ENCODE measurements at regions not wholly inside any gene's neighbourhood (a gene's known extent, or its start where the extent isn't known, plus 50 kb on each side); places are given as distances from the start of the nearest gene placed in this dataset.
"Not testable (repeated sequence)": the region's sequence is repeated elsewhere in the genome, so short reads cannot be mapped to it uniquely, and the experiment has no call there.

DNA sequence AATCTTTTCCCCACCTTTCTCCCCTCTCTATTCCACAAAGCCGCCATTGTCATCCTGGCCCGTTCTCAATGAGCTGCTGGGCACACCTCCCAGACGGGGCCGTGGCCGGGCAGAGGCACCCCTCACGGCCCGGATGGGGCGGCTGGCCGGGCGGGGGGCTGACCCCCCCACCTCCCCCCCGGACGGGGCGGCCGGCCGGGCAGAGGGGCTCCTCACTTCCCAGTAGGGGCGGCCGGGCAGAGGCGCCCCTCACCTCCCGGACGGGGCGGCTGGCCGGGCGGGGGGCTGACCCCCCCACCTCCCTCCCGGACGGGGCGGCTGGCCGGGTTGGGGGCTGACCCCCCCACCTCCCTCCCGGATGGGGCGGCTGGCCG, 85.6 kb downstream of the OR2B2 start:
- DNase-seq (ENCODE audit: low read depth, low spot score) = not testable (repeated sequence)

- DNase-seq (ENCODE audit: low read depth, low spot score) = not testable (repeated sequence)
Observed at GRCh38 chr6:27825848-27826611, 86.2 kb downstream of the OR2B2 start.

DNA sequence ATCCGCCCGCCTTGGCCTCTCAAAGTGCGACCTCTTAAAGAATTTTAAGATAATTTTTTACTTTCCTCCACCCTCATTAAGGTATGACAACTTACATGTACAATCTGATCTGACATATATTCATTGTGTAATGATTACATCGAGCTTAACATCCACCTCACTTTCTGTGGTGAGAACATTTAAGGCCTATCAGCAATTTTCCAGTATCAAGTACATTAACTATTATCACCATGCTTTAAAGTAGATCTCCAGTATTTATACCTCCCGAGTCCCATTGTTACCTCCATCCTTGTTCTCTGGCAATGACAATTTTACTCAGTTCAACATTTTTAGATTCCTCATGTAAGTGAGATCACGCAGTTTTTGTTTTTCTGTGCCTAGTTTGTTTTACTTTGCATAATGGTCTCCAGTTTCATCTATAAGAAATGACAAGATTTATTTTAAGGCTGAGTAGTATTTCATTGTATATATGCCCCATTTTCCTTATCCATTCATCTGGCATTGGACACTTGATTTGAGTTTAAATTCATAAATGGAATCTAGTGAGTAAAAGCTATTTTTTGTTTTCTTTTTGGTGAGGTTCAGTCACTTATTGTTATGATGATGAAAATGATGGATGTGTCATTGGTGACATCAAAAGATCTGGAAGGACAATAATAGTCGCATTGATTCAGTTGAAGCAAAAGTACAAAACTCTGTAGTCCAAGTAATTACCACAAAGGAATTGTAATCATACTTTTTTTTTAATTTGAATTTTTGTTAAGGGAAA, 87.0 kb downstream of the OR2B2 start:
- DNase-seq (ENCODE audit: low read depth, low spot score) = no peak

- DNase-seq (ENCODE audit: low read depth, low spot score) = not testable (repeated sequence)
Observed at GRCh38 chr6:27824211-27825024, 87.8 kb downstream of the OR2B2 start.

- not testable (repeated sequence) for DNase-seq (ENCODE audit: low read depth, low spot score)
Observed at GRCh38 chr6:27823714-27824210, 88.4 kb downstream of the OR2B2 start.

GRCh38 chr6:27816906-27817305, 95.3 kb downstream of the OR2B2 start:
- no peak for DNase-seq (ENCODE audit: low read depth, low spot score)

DNA sequence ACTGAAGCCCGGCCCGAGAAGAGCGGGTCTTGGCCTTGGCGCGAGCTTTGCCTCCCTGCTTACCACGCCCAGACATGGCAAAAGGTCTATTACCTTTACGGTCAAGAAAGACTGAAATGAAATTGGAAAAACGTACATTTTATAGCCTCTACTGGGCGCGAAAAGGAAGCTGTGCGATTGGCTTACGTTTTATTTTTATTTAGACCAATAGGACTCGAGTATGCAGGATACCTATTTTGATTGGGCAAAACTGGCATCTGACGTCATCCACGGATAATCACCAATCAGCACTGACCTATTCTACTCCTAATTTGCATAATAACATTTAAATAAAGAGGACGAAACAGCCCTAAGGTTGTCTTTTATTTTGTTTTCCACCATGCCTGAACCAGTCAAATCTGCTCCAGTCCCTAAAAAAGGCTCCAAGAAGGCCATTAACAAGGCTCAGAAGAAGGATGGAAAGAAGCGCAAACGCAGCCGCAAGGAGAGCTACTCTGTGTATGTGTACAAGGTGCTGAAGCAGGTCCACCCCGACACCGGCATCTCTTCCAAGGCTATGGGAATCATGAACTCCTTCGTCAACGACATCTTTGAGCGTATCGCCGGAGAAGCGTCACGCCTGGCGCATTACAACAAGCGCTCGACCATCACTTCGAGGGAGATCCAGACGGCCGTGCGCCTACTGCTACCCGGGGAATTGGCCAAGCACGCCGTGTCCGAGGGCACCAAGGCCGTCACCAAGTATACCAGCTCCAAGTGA, 97.4 kb downstream of the OR2B2 start:
- DNase-seq (ENCODE audit: low read depth, low spot score) = peak; percentile 90

- DNase-seq (ENCODE audit: low read depth, low spot score) = not testable (repeated sequence)
Observed at GRCh38 chr6:27814415-27814664, 97.9 kb downstream of the OR2B2 start.

GRCh38 chr6:27812805-27813492, 99.2 kb downstream of the OR2B2 start:
- no peak for DNase-seq (ENCODE audit: low read depth, low spot score)

DNA sequence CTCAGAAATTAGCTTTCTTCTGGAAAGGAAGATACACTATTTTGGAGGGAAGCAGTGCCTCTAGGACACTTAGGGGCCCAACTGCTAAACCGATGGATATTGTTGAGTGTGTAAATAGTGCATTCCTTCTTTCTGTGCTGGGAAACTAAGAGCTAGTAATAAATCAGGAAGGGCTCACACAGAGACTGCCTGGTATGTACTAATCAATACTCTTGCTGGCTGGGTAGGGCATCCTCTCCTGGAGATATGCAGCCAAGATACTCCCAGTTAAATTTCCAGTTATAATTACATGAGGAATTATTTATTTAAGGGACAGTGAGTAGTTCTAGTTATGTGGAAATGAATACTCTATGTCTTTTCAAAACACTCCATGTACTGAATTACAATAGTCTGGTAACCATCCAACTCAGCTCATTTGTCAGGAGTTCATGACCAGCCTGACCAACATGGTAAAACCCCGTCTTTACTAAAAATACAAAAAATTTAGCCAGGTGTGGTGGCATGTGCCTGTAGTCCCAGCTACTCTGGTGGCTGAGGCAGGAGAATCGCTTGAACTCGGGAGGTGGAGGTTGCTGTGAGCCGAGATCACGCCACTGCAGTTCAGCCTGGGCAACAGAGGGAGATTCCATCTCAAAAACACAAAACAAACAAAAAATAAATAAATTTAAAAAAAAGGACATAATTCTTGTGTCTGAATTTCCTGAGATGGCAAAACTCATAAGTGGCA, 100.0 kb downstream of the OR2B2 start:
- no peak for DNase-seq (ENCODE audit: low read depth, low spot score)

- no peak for DNase-seq (ENCODE audit: low read depth, low spot score)
Observed at GRCh38 chr6:27811451-27811772, 100.8 kb downstream of the OR2B2 start.

GRCh38 chr6:27810768-27811450, 101.3 kb downstream of the OR2B2 start:
- no peak for DNase-seq (ENCODE audit: low read depth, low spot score)

DNA sequence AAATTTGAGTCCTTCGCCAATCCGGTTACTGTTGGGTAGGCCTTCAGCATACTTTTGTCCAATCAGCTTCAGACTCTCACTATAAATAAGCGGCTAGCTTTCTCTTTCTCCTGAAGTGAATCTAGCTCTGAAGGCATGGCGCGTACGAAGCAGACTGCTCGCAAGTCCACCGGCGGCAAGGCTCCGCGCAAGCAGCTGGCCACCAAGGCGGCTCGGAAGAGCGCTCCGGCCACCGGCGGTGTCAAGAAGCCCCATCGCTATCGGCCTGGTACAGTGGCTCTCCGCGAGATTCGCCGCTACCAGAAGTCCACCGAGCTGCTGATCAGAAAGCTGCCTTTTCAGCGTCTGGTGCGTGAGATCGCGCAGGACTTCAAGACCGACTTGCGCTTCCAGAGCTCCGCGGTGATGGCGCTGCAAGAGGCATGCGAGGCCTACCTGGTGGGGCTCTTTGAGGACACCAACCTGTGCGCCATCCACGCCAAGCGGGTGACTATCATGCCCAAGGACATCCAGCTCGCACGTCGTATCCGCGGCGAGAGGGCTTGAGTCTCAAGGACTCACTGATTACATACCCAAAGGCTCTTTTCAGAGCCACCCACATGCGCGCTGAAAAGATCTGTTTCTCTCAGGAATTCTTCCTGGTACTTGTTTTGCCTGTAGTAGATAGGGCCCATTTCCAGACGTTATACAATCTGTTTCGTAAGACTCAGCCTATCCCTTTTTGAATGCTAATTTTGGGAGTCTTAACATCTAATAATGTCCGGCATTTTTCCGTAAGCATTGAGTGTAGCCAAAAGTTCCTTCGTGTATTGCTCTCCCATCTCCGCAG, 102.0 kb downstream of the OR2B2 start:
- peak; percentile 88 for DNase-seq (ENCODE audit: low read depth, low spot score)

DNA sequence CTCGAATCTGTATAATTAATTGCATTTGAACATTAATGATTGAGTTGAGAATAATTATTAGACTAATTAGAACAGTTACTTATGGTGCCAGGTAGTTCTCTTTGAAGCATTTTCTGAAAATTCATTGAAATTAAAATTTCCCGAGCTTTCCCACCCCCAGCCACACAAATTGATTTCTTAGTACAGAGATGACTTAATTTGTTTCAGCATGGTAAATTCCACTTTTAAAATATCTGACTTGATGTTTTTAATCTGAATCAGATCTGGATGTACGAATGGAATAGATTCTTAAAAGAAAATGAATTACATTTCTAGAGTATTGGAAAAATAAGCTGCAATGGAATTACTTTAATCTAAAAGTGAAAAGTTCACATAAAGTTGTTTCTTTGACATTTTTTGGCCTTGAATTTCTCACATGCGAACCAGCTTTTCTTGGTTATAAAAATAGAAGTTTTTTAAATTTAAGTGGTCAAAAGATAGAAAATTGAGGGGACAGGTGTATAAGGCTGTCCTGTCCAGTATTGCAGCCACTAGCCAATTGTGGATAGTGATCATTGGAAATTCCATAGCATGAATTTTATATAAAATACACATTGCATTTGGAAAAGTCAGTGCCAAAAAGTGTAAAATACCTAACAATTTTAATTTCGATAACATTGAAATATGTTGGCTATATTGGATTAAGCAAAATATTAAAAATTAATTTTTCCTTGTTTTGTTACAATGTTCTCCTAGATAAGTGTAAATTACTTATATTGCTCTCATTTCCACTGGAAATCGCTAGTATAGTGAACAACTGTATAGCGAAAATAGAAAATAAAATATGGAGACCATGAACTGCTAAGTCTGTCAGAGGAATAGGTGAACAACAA, 102.9 kb downstream of the OR2B2 start:
- no peak for DNase-seq (ENCODE audit: low read depth, low spot score)

DNA sequence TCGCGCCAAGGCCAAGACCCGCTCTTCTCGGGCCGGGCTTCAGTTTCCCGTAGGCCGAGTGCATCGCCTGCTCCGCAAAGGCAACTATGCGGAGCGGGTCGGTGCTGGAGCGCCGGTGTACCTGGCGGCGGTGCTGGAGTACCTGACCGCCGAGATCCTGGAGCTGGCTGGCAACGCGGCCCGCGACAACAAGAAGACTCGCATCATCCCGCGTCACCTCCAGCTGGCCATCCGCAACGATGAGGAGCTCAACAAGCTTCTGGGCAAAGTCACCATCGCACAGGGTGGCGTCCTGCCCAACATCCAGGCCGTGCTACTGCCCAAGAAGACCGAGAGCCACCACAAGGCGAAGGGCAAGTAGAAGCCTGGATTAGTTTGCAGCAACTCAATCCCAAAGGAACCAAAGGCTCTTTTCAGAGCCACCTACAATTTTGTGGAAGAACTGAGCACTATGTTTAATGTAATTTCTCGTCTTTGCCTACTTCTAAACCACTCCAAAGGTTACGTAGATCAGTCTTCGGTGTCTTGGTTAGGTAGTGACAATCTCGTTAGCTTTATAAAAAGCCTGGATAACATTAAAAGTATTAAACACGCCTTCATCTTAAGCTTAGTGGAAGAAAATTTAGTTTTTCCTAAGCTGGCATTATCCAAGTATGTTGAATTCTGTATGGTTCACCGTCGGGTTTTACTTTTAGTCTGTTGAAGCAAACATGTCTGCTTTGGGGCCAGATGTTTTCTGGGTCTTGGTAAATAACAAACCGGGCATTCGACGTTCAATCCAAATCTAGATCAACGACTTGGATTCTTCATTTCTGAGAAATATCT, 103.7 kb downstream of the OR2B2 start:
- not testable (repeated sequence) for DNase-seq (ENCODE audit: low read depth, low spot score)

GRCh38 chr6:27807441-27808241, 104.6 kb downstream of the OR2B2 start:
- DNase-seq (ENCODE audit: low read depth, low spot score) = peak; percentile 82
